MM.1S (cell line): ENCODE measurements at regions not wholly inside any gene's neighbourhood (a gene's known extent, or its start where the extent isn't known, plus 50 kb on each side); places are given as distances from the start of the nearest gene placed in this dataset.

Experiments
- DNase-seq: peaks from one replicate; pipeline ENCODE4 v3.0.0-alpha.2; 2015
- H2AFZ ChIP-seq: fragments of 300-600 bp; sonication (generic); 2 replicates; pipeline ENCODE4 v1.6.0; 2016; ENCODE audit warnings: antibody characterized with exemption, low read length
- H3F3A ChIP-seq: fragments of 300-600 bp; sonication (generic); 2 replicates; pipeline ENCODE4 v1.6.1; 2016; ENCODE audit warnings: mild to moderate bottlenecking, antibody characterized with exemption, low read length, moderate library complexity, mixed read lengths; ENCODE audit not compliant: insufficient read depth
- H3K27ac ChIP-seq: fragments of 300-600 bp; sonication (generic); 2 replicates; pipeline ENCODE4 v1.5.1; 2016; ENCODE audit warnings: mild to moderate bottlenecking, low read length
- H3K27me3 ChIP-seq: fragments of 300-600 bp; sonication (generic); replicated peaks from 2 replicates; pipeline ENCODE4 v1.6.0; 2016; ENCODE audit warnings: low read length; ENCODE audit not compliant: insufficient read depth
- H3K36me3 ChIP-seq: fragments of 300-600 bp; sonication (generic); replicated peaks from 2 replicates; pipeline ENCODE4 v1.6.1; 2016; ENCODE audit warnings: mild to moderate bottlenecking, low read length, mixed read lengths; ENCODE audit not compliant: insufficient read depth
- H3K4me1 ChIP-seq: fragments of 300-600 bp; sonication (generic); 2 replicates; pipeline ENCODE4 v1.6.1; 2016; ENCODE audit warnings: low read length, mixed read lengths
- H3K4me2 ChIP-seq: fragments of 300-600 bp; sonication (generic); 2 replicates; pipeline ENCODE4 v1.6.0; 2016; ENCODE audit warnings: low read depth, low read length
- H3K4me3 ChIP-seq: fragments of 300-600 bp; sonication (generic); 2 replicates; pipeline ENCODE4 v1.5.1; 2016; ENCODE audit warnings: low read length, mixed read lengths
- H3K79me2 ChIP-seq: fragments of 300-600 bp; sonication (generic); 2 replicates; pipeline ENCODE4 v1.6.1; 2016; ENCODE audit warnings: mixed run types, low read length, mixed read lengths
- H3K9ac ChIP-seq: fragments of 300-600 bp; sonication (generic); 2 replicates; pipeline ENCODE4 v1.6.1; 2016; ENCODE audit warnings: low read length, mixed read lengths
- H3K9me2 ChIP-seq: fragments of 300-600 bp; sonication (generic); replicated peaks from 2 replicates; pipeline ENCODE4 v1.6.1; 2016; ENCODE audit warnings: mild to moderate bottlenecking, low read length, mixed read lengths; ENCODE audit not compliant: insufficient read depth
- H3K9me3 ChIP-seq: fragments of 300-600 bp; sonication (generic); replicated peaks from 2 replicates; pipeline ENCODE4 v1.6.1; 2016; ENCODE audit warnings: mild to moderate bottlenecking, low read length, mixed read lengths; ENCODE audit not compliant: insufficient read depth
- H4K20me1 ChIP-seq: fragments of 300-600 bp; sonication (generic); 2 replicates; pipeline ENCODE4 v1.6.1; 2016; ENCODE audit warnings: mild to moderate bottlenecking, low read length, moderate library complexity, mixed read lengths; ENCODE audit not compliant: insufficient read depth
- EZH2 ChIP-seq: fragments of 300-600 bp; sonication (generic); optimal IDR thresholded peaks from 2 replicates; pipeline ENCODE3; 2017; ENCODE audit warnings: low read depth, mild to moderate bottlenecking, antibody characterized with exemption, low read length, mixed read lengths
- EZH2phosphoT487 ChIP-seq: fragments of 300-600 bp; sonication (generic); IDR thresholded peaks from 2 replicates; pipeline ENCODE4 v1.6.1; 2018; ENCODE audit warnings: antibody characterized with exemption, low read length
- TF ChIP-seq, protein P1 (sequence below): fragments of 300-600 bp; sonication (generic); IDR thresholded peaks from 2 replicates; pipeline ENCODE4 v1.5.1; 2016; ENCODE audit warnings: antibody characterized with exemption, low read length, mixed read lengths

GRCh38 chr16:85372627-85373372 lies 240.3 kb upstream of the GSE1 start:
- no peak for DNase-seq
- H3K4me3 ChIP-seq = no peak overlapping the region
- H3K36me3 ChIP-seq = no peaks in the 10 kb centered on the region
- H3F3A ChIP-seq = no peaks in the 10 kb centered on the region
- H4K20me1 ChIP-seq = no peaks in the 10 kb centered on the region
- no peak overlapping the region for H3K27ac ChIP-seq
- H3K9me2 ChIP-seq = no peaks in the 10 kb centered on the region
- no peaks in the 10 kb centered on the region for H3K79me2 ChIP-seq
- no peak overlapping the region for H2AFZ ChIP-seq
- H3K9me3 ChIP-seq = no peaks in the 10 kb centered on the region
- TF ChIP-seq, protein P1, sequence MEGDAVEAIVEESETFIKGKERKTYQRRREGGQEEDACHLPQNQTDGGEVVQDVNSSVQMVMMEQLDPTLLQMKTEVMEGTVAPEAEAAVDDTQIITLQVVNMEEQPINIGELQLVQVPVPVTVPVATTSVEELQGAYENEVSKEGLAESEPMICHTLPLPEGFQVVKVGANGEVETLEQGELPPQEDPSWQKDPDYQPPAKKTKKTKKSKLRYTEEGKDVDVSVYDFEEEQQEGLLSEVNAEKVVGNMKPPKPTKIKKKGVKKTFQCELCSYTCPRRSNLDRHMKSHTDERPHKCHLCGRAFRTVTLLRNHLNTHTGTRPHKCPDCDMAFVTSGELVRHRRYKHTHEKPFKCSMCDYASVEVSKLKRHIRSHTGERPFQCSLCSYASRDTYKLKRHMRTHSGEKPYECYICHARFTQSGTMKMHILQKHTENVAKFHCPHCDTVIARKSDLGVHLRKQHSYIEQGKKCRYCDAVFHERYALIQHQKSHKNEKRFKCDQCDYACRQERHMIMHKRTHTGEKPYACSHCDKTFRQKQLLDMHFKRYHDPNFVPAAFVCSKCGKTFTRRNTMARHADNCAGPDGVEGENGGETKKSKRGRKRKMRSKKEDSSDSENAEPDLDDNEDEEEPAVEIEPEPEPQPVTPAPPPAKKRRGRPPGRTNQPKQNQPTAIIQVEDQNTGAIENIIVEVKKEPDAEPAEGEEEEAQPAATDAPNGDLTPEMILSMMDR = no peak
- TF ChIP-seq EZH2phosphoT487 = no peak
- no peak for TF ChIP-seq EZH2
- H3K4me1 ChIP-seq = no peaks in the 10 kb centered on the region
- no peak overlapping the region for H3K9ac ChIP-seq
- no peak overlapping the region for H3K4me2 ChIP-seq
- H3K27me3 ChIP-seq = peaks cover 44% of the 10 kb centered on the region

GRCh38 chr16:85373741-85374570 lies 239.2 kb upstream of the GSE1 start:
- H3K27ac ChIP-seq = no peak overlapping the region
- no peaks in the 10 kb centered on the region for H3K9me2 ChIP-seq
- H3K4me3 ChIP-seq = no peak overlapping the region
- no peaks in the 10 kb centered on the region for H4K20me1 ChIP-seq
- H3K79me2 ChIP-seq = no peaks in the 10 kb centered on the region
- H3K4me1 ChIP-seq = no peaks in the 10 kb centered on the region
- H3K9me3 ChIP-seq = no peaks in the 10 kb centered on the region
- H3K27me3 ChIP-seq = peaks cover 36% of the 10 kb centered on the region
- no peak overlapping the region for H3K4me2 ChIP-seq
- TF ChIP-seq, protein P1 = no peak
- TF ChIP-seq EZH2phosphoT487 (no peak), EZH2 (no peak)
- no peaks in the 10 kb centered on the region for H3K36me3 ChIP-seq
- DNase-seq = no peak
- no peaks in the 10 kb centered on the region for H3F3A ChIP-seq
- H2AFZ ChIP-seq = no peak overlapping the region
- H3K9ac ChIP-seq = no peak overlapping the region

DNA sequence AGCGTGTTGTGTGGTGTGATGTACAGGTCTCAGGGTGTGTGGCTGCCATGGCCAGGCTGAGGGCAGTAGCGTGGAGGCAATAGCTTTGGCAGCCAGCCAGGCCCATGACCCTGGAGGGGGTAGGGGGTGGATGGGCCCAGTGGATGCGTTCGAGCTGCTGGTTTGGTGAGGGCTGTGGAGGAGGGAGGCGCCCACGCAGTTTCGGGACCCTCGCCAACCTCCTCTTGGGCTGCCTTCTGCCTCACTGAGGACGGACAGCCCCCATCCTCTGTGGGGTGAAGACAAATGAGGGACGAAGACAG lies 238.6 kb upstream of the GSE1 start:
- H3K4me2 ChIP-seq = no peak overlapping the region
- H3K27me3 ChIP-seq = peaks cover 31% of the 10 kb centered on the region
- no peaks in the 10 kb centered on the region for H3K79me2 ChIP-seq
- no peak overlapping the region for H3K4me3 ChIP-seq
- no peak for TF ChIP-seq EZH2
- no peak for TF ChIP-seq EZH2phosphoT487
- TF ChIP-seq, protein P1 = no peak
- no peaks in the 10 kb centered on the region for H3K36me3 ChIP-seq
- H3K9me2 ChIP-seq = no peaks in the 10 kb centered on the region
- H3K4me1 ChIP-seq = no peaks in the 10 kb centered on the region
- no peak overlapping the region for H3K9ac ChIP-seq
- no peak overlapping the region for H2AFZ ChIP-seq
- H4K20me1 ChIP-seq = no peaks in the 10 kb centered on the region
- no peaks in the 10 kb centered on the region for H3F3A ChIP-seq
- H3K27ac ChIP-seq = no peak overlapping the region
- DNase-seq = no peak
- no peaks in the 10 kb centered on the region for H3K9me3 ChIP-seq
